BJ (cell line): ENCODE measurements at regions not wholly inside any gene's neighbourhood (a gene's known extent, or its start where the extent isn't known, plus 50 kb on each side); places are given as distances from the start of the nearest gene placed in this dataset.

Source experiments
- CTCF ChIA-PET: fragments of 350-600 bp; formaldehyde crosslinking; extraction: SDS; loops from one replicate; lab custom pipeline; 2021; ENCODE audit warnings: antibody characterized with exemption, inconsistent platforms; lab: Yijun Ruan, JAX
- POLR2A ChIA-PET: fragments of 300-600 bp; sonication (Branson Sonifier 250); formaldehyde crosslinking; extraction: SDS; loops from one replicate; lab custom pipeline; 2021; ENCODE audit warnings: antibody characterized with exemption; lab: Charles Lee
- DNase-seq: peaks from one replicate; pipeline ENCODE4 v3.0.0-alpha.2; 2011; ENCODE audit warnings: low read depth
- H3K27me3 ChIP-seq: 2 replicates; pipeline ENCODE4 v1.6.0; 2011; ENCODE audit warnings: low read length; ENCODE audit not compliant: control insufficient read depth, insufficient read depth
- H3K36me3 ChIP-seq: 2 replicates; pipeline ENCODE4 v1.5.1; 2011; ENCODE audit warnings: low read length; ENCODE audit not compliant: control insufficient read depth, insufficient read depth
- H3K4me3 ChIP-seq: 2 replicates; pipeline ENCODE4 v1.5.1; 2011; ENCODE audit warnings: low read depth, mild to moderate bottlenecking, control low read depth, low read length
- CTCF ChIP-seq: IDR thresholded peaks from 2 replicates; pipeline ENCODE4 v1.5.1; 2011; ENCODE audit warnings: low read depth, mild to moderate bottlenecking, control low read depth, inconsistent platforms, low read length, moderate library complexity; ENCODE audit not compliant: insufficient read depth

DNA sequence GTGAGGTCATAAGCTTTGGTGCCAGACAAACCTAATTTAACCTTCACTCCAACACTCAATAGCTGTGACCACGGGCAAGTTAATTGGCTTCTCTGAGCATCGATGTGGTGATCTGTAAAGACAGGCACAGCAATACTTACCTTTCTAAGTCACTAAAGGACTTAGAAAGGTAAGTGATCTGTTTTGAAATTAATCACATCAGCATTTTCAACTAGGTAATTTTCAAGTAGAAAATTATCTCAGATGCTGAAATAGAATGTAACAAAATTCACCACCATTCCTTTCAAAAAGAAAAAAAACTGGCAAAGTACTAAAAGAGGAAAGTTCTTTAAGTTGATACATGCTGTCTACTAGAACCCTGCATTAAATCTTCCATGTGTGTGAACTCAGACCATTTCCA is 354.5 kb downstream of the ICE1 start:
- Histone ChIP-seq H3K27me3 (no peaks in the 10 kb centered on the region), H3K36me3 (no peaks in the 10 kb centered on the region), H3K4me3 (no peak overlapping the region)
- no peak for TF ChIP-seq CTCF
- no peak for DNase-seq
- ChIA-PET CTCF (no interaction called here), POLR2A (no interaction called here)

GRCh38 chr5:5772202-5772601 is 349.7 kb downstream of the ICE1 start:
- TF ChIP-seq CTCF: no peak

GRCh38 chr5:5770825-5771224 is 348.3 kb downstream of the ICE1 start:
- H3K4me3 ChIP-seq: no peak overlapping the region
- DNase-seq: no peak
- CTCF ChIA-PET: interaction anchor here (1.2 kb wide), 1 partner anchor 10 kb away, joined by 3 read pairs; no protein-coding TSS in a partner anchor
- no peaks in the 10 kb centered on the region for H3K27me3 ChIP-seq
- POLR2A ChIA-PET: no interaction called here
- no peaks in the 10 kb centered on the region for H3K36me3 ChIP-seq
- no peak for TF ChIP-seq CTCF

More at GRCh38 chr5:5772202-5772601, 349.7 kb downstream of the ICE1 start:
- H3K27me3 ChIP-seq: no peaks in the 10 kb centered on the region
- CTCF ChIA-PET: no interaction called here
- POLR2A ChIA-PET: no interaction called here
- no peak for DNase-seq
- H3K36me3 ChIP-seq: no peaks in the 10 kb centered on the region
- H3K4me3 ChIP-seq: no peak overlapping the region

GRCh38 chr5:5767286-5767928 is 344.9 kb downstream of the ICE1 start:
- H3K27me3 ChIP-seq: no peaks in the 10 kb centered on the region
- H3K36me3 ChIP-seq: no peaks in the 10 kb centered on the region
- CTCF ChIA-PET: no interaction called here
- TF ChIP-seq CTCF: no peak
- DNase-seq: no peak
- H3K4me3 ChIP-seq: no peak overlapping the region
- POLR2A ChIA-PET: no interaction called here

- no peaks in the 10 kb centered on the region for H3K27me3 ChIP-seq
- CTCF ChIA-PET: no interaction called here
- no peak overlapping the region for H3K4me3 ChIP-seq
- DNase-seq: no peak
- TF ChIP-seq CTCF: no peak
- POLR2A ChIA-PET: no interaction called here
- H3K36me3 ChIP-seq: no peaks in the 10 kb centered on the region
Observed at GRCh38 chr5:5765066-5765850, 342.8 kb downstream of the ICE1 start.
